ENCODE measurements at regions not wholly inside any gene's neighbourhood (a gene's known extent, or its start where the extent isn't known, plus 50 kb on each side); places are given as distances from the start of the nearest gene placed in this dataset.

DNA sequence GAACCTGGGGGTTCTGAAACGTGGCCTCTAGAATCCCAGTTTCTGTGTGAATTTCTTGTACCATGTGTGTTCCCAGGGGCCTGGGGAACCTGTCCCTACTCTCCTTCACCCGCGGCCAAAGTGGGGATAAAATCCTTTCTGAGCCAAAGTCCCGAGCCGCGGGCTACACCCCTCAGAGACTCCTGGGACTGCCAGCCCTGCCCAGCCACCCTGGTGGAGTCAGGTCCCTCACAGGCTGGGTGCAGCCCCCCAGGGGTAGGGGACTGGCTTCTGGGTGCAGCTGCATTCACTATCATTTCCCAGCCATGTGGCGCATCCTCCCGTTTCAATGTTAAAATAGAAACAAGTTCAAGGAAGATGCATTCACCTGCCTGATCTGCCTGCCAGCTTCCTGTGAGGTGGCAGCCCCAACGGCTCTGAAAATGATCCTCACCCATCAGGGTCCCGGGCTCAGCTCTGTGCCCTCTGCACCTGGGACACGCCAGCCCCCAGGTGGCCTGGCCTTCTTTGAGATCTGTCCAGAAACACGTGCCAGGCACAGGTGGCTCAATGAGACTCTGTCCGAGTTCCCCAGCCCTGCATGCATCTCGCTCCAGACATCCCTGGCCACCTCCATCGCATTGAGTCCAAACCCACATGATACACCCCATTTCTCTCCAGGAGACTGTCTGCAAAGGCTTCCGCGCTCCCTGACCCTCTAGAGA, 338.8 kb downstream of the CTTN start:
- in situ Hi-C loops (cut with HindIII; ENCODE audit: low pct_ligation_motif_present, low sequenced_read_pairs) = no loop called here
- H3K4me3 ChIP-seq (ENCODE audit: low read depth, low read length) = no peak overlapping the region
- no peak for DNase-seq
- no peaks in the 10 kb centered on the region for H3K36me3 ChIP-seq (replicated peaks)
- no peak overlapping the region for H3K27ac ChIP-seq
- no peaks in the 10 kb centered on the region for H3K27me3 ChIP-seq (replicated peaks)
- TF ChIP-seq, protein P1, sequence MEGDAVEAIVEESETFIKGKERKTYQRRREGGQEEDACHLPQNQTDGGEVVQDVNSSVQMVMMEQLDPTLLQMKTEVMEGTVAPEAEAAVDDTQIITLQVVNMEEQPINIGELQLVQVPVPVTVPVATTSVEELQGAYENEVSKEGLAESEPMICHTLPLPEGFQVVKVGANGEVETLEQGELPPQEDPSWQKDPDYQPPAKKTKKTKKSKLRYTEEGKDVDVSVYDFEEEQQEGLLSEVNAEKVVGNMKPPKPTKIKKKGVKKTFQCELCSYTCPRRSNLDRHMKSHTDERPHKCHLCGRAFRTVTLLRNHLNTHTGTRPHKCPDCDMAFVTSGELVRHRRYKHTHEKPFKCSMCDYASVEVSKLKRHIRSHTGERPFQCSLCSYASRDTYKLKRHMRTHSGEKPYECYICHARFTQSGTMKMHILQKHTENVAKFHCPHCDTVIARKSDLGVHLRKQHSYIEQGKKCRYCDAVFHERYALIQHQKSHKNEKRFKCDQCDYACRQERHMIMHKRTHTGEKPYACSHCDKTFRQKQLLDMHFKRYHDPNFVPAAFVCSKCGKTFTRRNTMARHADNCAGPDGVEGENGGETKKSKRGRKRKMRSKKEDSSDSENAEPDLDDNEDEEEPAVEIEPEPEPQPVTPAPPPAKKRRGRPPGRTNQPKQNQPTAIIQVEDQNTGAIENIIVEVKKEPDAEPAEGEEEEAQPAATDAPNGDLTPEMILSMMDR (IDR thresholded peaks at IDR 0.05; ENCODE audit: low read depth, low read length, missing control alignments) = no peak

DNA sequence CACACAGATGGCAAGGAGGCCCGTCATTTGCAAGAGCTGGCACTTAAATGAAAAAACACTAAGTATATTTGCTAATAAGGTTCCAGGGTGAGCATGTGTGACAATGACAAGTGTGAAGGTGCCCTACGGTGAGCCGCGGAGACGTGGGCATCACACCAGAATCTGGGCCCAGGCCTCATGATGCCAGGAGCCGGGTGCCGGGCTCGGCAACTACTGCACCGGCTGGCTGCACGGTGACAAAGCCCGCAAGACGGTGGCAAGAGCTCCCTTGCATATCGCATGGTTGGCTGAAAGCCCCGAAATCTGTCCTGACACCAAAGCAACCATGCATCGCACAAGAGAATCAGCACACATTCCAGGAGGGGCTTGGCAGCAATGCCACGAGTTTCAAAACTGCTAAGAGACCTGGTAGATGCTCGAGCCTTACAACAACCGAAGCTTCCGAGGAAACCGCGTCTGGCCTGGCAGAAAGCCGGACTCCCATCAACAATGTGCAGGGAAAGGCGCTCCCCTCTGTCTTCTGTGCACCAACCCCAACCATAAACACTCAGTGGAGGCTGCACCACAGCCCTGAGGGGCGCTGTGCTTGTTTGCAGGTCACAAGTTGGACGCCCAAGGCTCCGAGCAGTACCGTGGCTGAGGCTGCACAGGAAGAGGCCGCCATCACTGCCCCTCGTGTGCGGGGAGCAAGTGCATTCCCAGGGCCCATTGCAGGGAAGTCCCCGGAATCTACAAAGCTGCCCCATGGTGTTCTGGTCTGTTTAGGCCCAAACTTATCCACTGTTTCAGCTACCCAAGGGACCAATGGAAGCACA, 339.7 kb downstream of the CTTN start:
- Histone ChIP-seq H3K27ac (no peak overlapping the region), H3K36me3 (replicated peaks) (no peaks in the 10 kb centered on the region), H3K27me3 (replicated peaks) (no peaks in the 10 kb centered on the region), H3K4me3 (ENCODE audit: low read depth, low read length) (no peak overlapping the region)
- DNase-seq = no peak
- in situ Hi-C loops (cut with HindIII; ENCODE audit: low pct_ligation_motif_present, low sequenced_read_pairs) = no loop called here
- TF ChIP-seq, protein P1 (IDR thresholded peaks at IDR 0.05; ENCODE audit: low read depth, low read length, missing control alignments) = no peak

DNA sequence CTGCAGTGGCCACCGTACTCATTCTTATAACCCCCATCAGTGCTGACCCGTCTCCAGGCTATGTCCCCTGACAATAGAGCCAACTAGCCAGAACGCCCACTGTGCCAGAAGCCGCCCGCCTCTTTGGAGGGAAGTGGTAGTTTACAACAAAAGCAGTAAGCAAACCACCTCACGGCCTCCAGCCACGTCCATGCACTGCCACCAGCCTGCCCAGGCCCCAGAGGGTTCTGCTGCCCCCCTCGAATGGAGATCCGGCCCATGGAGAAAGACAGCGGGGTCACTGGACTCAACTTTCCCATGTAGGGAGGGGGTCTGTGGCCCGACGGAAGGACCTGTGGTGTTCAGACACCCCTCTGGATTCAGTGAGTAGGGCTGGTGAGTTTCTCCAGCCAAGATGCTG, 340.3 kb downstream of the CTTN start:
- no peak for DNase-seq
- in situ Hi-C loops (cut with HindIII; ENCODE audit: low pct_ligation_motif_present, low sequenced_read_pairs) = no loop called here
- H3K4me3 ChIP-seq (ENCODE audit: low read depth, low read length) = no peak overlapping the region
- no peak overlapping the region for H3K27ac ChIP-seq
- TF ChIP-seq, protein P1 (IDR thresholded peaks at IDR 0.05; ENCODE audit: low read depth, low read length, missing control alignments) = no peak
- H3K36me3 ChIP-seq (replicated peaks) = no peaks in the 10 kb centered on the region
- H3K27me3 ChIP-seq (replicated peaks) = no peaks in the 10 kb centered on the region

DNA sequence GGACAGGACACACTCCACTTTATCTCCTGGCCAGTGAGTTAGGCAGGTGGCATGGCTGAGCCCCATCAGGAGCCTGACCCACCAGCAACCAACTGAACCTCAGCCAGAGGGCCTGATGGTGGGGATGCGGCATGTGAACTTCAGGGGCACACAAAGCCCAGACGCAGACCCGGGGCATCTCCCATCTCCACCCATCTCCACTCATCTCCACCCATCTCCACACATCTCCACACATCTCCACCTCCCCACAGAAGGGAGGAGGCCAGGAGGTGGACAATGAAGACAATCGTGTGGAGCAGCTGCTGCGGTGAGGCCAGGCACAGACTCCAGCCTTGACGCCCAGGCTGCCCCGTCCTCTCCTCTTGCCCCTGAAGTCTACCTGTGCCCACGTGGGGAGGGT, 340.8 kb downstream of the CTTN start:
- TF ChIP-seq, protein P1 (IDR thresholded peaks at IDR 0.05; ENCODE audit: low read depth, low read length, missing control alignments) = no peak
- no peaks in the 10 kb centered on the region for H3K36me3 ChIP-seq (replicated peaks)
- no peak overlapping the region for H3K4me3 ChIP-seq (ENCODE audit: low read depth, low read length)
- no peak for DNase-seq
- H3K27ac ChIP-seq = no peak overlapping the region
- no peaks in the 10 kb centered on the region for H3K27me3 ChIP-seq (replicated peaks)
- in situ Hi-C loops (cut with HindIII; ENCODE audit: low pct_ligation_motif_present, low sequenced_read_pairs) = no loop called here

DNA sequence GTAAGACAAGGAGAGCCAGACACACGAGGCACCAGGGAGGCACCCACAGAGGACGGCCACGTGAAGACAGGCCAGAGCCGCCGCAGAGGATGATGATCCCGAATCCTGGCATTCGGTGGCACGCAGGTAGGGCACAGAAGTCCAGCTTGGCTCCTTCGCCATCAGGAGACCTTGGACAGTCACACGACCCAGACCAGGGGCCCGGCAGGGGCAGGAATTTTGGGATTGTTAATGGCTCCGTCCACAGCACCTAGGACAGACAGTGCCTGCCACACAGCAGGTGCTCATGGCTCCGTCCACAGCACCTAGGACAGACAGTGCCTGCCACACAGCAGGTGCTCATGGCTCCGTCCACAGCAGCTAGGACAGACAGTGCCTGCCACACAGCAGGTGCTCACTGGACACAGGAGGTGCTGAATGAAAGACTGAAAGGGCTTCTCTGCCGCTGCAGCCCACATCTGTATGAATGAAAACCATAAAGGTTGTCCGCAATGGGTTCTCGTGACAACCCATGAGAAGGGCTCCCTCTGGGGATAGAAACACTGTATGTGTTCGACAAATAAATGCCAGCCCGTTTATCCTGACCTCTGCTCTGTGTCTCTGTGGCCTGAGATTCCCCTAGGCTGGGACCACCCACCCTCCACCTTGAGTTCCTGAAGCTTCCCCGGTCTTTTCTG, 341.6 kb downstream of the CTTN start:
- Histone ChIP-seq H3K4me3 (ENCODE audit: low read depth, low read length) (no peak overlapping the region), H3K27me3 (replicated peaks) (no peaks in the 10 kb centered on the region), H3K36me3 (replicated peaks) (no peaks in the 10 kb centered on the region), H3K27ac (no peak overlapping the region)
- in situ Hi-C loops (cut with HindIII; ENCODE audit: low pct_ligation_motif_present, low sequenced_read_pairs) = no loop called here
- TF ChIP-seq, protein P1 (IDR thresholded peaks at IDR 0.05; ENCODE audit: low read depth, low read length, missing control alignments) = no peak
- DNase-seq = no peak
